ENCODE measurements at regions not wholly inside any gene's neighbourhood (a gene's known extent, or its start where the extent isn't known, plus 50 kb on each side); places are given as distances from the start of the nearest gene placed in this dataset.

DNA sequence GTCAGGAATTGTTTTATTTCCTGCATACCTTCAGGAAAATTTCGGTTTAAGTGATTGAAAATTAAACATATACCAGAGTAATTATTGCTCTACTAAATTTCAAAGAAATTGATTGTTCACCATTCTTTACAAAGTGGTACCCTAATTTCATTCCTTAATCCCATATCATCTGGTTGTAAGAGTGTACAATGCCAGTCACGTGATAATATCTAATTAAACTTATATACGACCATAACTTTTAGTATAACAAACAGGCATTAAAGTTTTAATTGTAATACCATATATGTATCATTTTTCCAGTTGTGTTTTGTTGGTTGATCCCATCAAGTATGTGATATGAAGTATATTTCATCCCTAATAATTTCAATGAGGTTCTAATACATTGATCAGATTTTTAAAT is 74.8 kb upstream of the PLSCR5 start:
- no peaks in the 10 kb centered on the region for H3K36me3 ChIP-seq
- intact Hi-C loops (cut with DNase I): no loop called here
- TF ChIP-seq, protein P1, sequence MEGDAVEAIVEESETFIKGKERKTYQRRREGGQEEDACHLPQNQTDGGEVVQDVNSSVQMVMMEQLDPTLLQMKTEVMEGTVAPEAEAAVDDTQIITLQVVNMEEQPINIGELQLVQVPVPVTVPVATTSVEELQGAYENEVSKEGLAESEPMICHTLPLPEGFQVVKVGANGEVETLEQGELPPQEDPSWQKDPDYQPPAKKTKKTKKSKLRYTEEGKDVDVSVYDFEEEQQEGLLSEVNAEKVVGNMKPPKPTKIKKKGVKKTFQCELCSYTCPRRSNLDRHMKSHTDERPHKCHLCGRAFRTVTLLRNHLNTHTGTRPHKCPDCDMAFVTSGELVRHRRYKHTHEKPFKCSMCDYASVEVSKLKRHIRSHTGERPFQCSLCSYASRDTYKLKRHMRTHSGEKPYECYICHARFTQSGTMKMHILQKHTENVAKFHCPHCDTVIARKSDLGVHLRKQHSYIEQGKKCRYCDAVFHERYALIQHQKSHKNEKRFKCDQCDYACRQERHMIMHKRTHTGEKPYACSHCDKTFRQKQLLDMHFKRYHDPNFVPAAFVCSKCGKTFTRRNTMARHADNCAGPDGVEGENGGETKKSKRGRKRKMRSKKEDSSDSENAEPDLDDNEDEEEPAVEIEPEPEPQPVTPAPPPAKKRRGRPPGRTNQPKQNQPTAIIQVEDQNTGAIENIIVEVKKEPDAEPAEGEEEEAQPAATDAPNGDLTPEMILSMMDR (IDR thresholded peaks at IDR 0.05): no peak
- TF ChIP-seq POLR2A (IDR thresholded peaks at IDR 0.05): no peak
- no peaks in the 10 kb centered on the region for H3K4me1 ChIP-seq
- no peaks in the 10 kb centered on the region for H3K27me3 ChIP-seq
- DNase-seq (no peak), ATAC-seq (no peak)
- no peak overlapping the region for H3K4me3 ChIP-seq
- H3K27ac ChIP-seq: no peak overlapping the region
- WGBS (ENCODE audit: insufficient coverage, low coverage, low lambda C conversion rate, missing lambda C conversion rate): 54% methylated on average over 3 of the region's 3 CpGs
- peaks cover 0 to 2% (median 0%) of the 10 kb centered on the region in 4 donors for H3K9me3 ChIP-seq

- H3K4me1 ChIP-seq: no peaks in the 10 kb centered on the region
- ATAC-seq: no peak
These were observed 74.0 kb upstream of the PLSCR5 start for GRCh38 chr3:146679191-146679590.

GRCh38 chr3:146672941-146673340 is 67.8 kb upstream of the PLSCR5 start:
- DNase-seq (no peak), ATAC-seq (no peak)
- H3K27ac ChIP-seq: no peak overlapping the region
- TF ChIP-seq, protein P1 (IDR thresholded peaks at IDR 0.05): no peak
- no peak for TF ChIP-seq POLR2A (IDR thresholded peaks at IDR 0.05)
- H3K4me1 ChIP-seq: no peaks in the 10 kb centered on the region
- WGBS (ENCODE audit: insufficient coverage, low coverage, low lambda C conversion rate, missing lambda C conversion rate): 67% methylated on average over 2 of the region's 2 CpGs
- intact Hi-C loops (cut with DNase I): no loop called here
- H3K4me3 ChIP-seq: no peak overlapping the region
- no peaks in the 10 kb centered on the region for H3K27me3 ChIP-seq
- H3K36me3 ChIP-seq: no peaks in the 10 kb centered on the region
- peaks cover 0 to 2% (median 0%) of the 10 kb centered on the region in 4 donors for H3K9me3 ChIP-seq

More at GRCh38 chr3:146679191-146679590, 74.0 kb upstream of the PLSCR5 start:
- TF ChIP-seq POLR2A (IDR thresholded peaks at IDR 0.05): no peak
- TF ChIP-seq, protein P1 (IDR thresholded peaks at IDR 0.05): no peak
- WGBS (ENCODE audit: insufficient coverage, low coverage, low lambda C conversion rate, missing lambda C conversion rate): 42% methylated on average over 3 of the region's 3 CpGs
- Histone ChIP-seq H3K4me3 (no peak overlapping the region), H3K36me3 (no peaks in the 10 kb centered on the region), H3K27me3 (no peaks in the 10 kb centered on the region), H3K27ac (no peak overlapping the region), H3K9me3 (peaks cover 0 to 2% (median 0%) of the 10 kb centered on the region in 4 donors)
- intact Hi-C loops (cut with DNase I): no loop called here
- no peak for DNase-seq

DNA sequence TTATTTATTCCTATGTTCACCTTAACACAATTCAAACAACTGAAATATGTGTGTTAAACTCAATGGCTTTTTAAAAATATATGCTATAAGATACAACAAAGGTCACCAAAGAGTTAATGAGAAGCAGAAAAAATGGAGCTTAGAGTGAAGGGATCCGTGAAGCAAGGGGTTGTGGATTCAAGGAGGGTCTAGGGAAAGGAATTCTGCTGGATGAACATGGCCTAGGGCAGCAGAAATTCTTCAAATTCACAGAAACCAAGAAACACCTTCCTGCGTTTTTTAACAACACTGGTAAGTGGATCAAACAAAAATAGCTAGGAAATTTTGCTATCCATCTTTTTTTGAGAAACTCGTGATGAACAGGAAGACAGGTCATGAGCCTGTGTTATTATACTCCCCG is 59.3 kb upstream of the PLSCR5 start:
- WGBS (ENCODE audit: insufficient coverage, low coverage, low lambda C conversion rate, missing lambda C conversion rate): 42% methylated on average over 4 of the region's 4 CpGs
- H3K9me3 ChIP-seq: no peaks in the 10 kb centered on the region
- no peak for DNase-seq
- ATAC-seq: no peak
- no peak for TF ChIP-seq POLR2A (IDR thresholded peaks at IDR 0.05)
- TF ChIP-seq, protein P1 (IDR thresholded peaks at IDR 0.05): no peak
- H3K27ac ChIP-seq: no peak overlapping the region
- no peaks in the 10 kb centered on the region for H3K36me3 ChIP-seq
- H3K4me1 ChIP-seq: no peaks in the 10 kb centered on the region
- H3K27me3 ChIP-seq: no peaks in the 10 kb centered on the region
- intact Hi-C loops (cut with DNase I): no loop called here
- no peak overlapping the region for H3K4me3 ChIP-seq

GRCh38 chr3:146658841-146659240 is 53.7 kb upstream of the PLSCR5 start:
- H3K27ac ChIP-seq: no peak overlapping the region
- DNase-seq (no peak), ATAC-seq (no peak)
- no peaks in the 10 kb centered on the region for H3K36me3 ChIP-seq
- peaks cover 0 to 11% (median 0%) of the 10 kb centered on the region in 4 donors for H3K4me1 ChIP-seq
- no peaks in the 10 kb centered on the region for H3K27me3 ChIP-seq
- TF ChIP-seq, protein P1 (IDR thresholded peaks at IDR 0.05): no peak
- no peak for TF ChIP-seq POLR2A (IDR thresholded peaks at IDR 0.05)
- WGBS (ENCODE audit: insufficient coverage, low coverage, low lambda C conversion rate, missing lambda C conversion rate): 58% methylated on average over 2 of the region's 2 CpGs
- no peaks in the 10 kb centered on the region for H3K9me3 ChIP-seq
- intact Hi-C loops (cut with DNase I): no loop called here
- no peak overlapping the region for H3K4me3 ChIP-seq

Data from right lobe of liver (tissue), 6 donors.